ENCODE measurements at regions not wholly inside any gene's neighbourhood (a gene's known extent, or its start where the extent isn't known, plus 50 kb on each side); places are given as distances from the start of the nearest gene placed in this dataset.
A peak's percentile ranks its signal among the peaks of the same experiment; 100 is the strongest.
"Not testable (repeated sequence)": the region's sequence is repeated elsewhere in the genome, so short reads cannot be mapped to it uniquely, and the experiment has no call there.

GRCh38 chr6:12543953-12544352, 172.6 kb upstream of the PHACTR1 start:
- TF ChIP-seq, protein P1, sequence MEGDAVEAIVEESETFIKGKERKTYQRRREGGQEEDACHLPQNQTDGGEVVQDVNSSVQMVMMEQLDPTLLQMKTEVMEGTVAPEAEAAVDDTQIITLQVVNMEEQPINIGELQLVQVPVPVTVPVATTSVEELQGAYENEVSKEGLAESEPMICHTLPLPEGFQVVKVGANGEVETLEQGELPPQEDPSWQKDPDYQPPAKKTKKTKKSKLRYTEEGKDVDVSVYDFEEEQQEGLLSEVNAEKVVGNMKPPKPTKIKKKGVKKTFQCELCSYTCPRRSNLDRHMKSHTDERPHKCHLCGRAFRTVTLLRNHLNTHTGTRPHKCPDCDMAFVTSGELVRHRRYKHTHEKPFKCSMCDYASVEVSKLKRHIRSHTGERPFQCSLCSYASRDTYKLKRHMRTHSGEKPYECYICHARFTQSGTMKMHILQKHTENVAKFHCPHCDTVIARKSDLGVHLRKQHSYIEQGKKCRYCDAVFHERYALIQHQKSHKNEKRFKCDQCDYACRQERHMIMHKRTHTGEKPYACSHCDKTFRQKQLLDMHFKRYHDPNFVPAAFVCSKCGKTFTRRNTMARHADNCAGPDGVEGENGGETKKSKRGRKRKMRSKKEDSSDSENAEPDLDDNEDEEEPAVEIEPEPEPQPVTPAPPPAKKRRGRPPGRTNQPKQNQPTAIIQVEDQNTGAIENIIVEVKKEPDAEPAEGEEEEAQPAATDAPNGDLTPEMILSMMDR (IDR thresholded peaks at IDR 0.05; ENCODE audit: control insufficient read depth, insufficient read depth, low read depth, low read length, missing control alignments): no peak
- H3K4me3 ChIP-seq (ENCODE audit: control insufficient read depth, low read depth, low read length): no peak overlapping the region
- no peak for DNase-seq (ENCODE audit: low read depth)

GRCh38 chr6:12544821-12545565, 171.6 kb upstream of the PHACTR1 start:
- no peak for DNase-seq (ENCODE audit: low read depth)
- no peak overlapping the region for H3K4me3 ChIP-seq (ENCODE audit: control insufficient read depth, low read depth, low read length)

GRCh38 chr6:12545619-12546409, 170.8 kb upstream of the PHACTR1 start:
- peak; percentile 37 for DNase-seq (ENCODE audit: low read depth)
- TF ChIP-seq, protein P1 (IDR thresholded peaks at IDR 0.05; ENCODE audit: control insufficient read depth, insufficient read depth, low read depth, low read length, missing control alignments): no peak

More at GRCh38 chr6:12544821-12545565, 171.6 kb upstream of the PHACTR1 start:
- TF ChIP-seq, protein P1 (IDR thresholded peaks at IDR 0.05; ENCODE audit: control insufficient read depth, insufficient read depth, low read depth, low read length, missing control alignments): no peak

GRCh38 chr6:12546410-12547002, 170.1 kb upstream of the PHACTR1 start:
- no peak overlapping the region for H3K4me3 ChIP-seq (ENCODE audit: control insufficient read depth, low read depth, low read length)
- TF ChIP-seq, protein P1 (IDR thresholded peaks at IDR 0.05; ENCODE audit: control insufficient read depth, insufficient read depth, low read depth, low read length, missing control alignments): no peak
- DNase-seq (ENCODE audit: low read depth): no peak

More at GRCh38 chr6:12545619-12546409, 170.8 kb upstream of the PHACTR1 start:
- no peak overlapping the region for H3K4me3 ChIP-seq (ENCODE audit: control insufficient read depth, low read depth, low read length)

- DNase-seq (ENCODE audit: low read depth): peak; percentile 67
- TF ChIP-seq, protein P1 (IDR thresholded peaks at IDR 0.05; ENCODE audit: control insufficient read depth, insufficient read depth, low read depth, low read length, missing control alignments): no peak
- H3K4me3 ChIP-seq (ENCODE audit: control insufficient read depth, low read depth, low read length): no peak overlapping the region
These were observed 168.0 kb upstream of the PHACTR1 start for GRCh38 chr6:12548526-12548925.

GRCh38 chr6:12549445-12549844, 167.1 kb upstream of the PHACTR1 start:
- DNase-seq (ENCODE audit: low read depth); H3K4me3 ChIP-seq (ENCODE audit: control insufficient read depth, low read depth, low read length): not testable (repeated sequence)

- DNase-seq (ENCODE audit: low read depth); H3K4me3 ChIP-seq (ENCODE audit: control insufficient read depth, low read depth, low read length): not testable (repeated sequence)
These were observed 161.7 kb upstream of the PHACTR1 start for GRCh38 chr6:12554820-12555219.
